ENCODE measurements at regions not wholly inside any gene's neighbourhood (a gene's known extent, or its start where the extent isn't known, plus 50 kb on each side); places are given as distances from the start of the nearest gene placed in this dataset.

DNA sequence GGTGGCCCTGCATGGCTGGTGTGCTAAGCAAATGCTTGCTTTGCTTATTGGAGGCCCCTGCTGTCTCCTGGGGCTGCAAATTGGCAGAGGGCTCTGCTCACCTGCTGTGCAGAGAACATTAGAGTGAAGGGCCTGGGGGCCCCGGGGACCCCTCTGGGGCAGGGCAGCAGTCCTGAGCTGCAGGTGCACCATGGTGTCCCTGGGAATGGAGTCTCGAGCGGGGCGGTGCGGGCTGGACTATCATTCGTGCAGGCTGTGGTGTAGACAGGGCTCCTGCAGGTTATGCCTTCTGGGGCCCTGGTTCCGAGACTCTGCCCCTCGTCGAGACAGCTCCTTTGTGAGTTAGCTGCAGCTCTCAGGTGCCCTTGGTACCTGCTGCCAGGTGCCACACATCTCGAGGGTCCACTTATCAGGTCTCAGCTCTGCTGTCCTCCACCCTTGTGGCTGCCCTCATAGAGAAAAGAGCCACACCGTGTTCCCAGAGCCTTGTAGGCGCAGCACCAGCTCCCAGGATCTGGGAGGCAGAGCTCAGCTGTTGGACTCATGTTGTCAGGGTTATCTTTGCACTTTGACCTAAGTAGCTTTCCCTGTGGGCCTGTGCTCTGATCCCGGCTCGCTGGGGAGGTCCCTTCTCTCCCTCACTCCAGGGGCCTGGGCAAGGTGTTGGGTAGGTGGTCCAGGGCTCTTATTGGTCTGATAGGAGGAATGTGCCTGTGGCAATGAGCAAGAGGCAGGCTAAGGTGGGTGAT is 58.0 kb upstream of the ZNF536 start:
- no peaks in the 10 kb centered on the region for H3K36me3 ChIP-seq
- H3K27me3 ChIP-seq (ENCODE audit: low read depth) = no peaks in the 10 kb centered on the region
- H3K9me3 ChIP-seq = no peaks in the 10 kb centered on the region
- H3K4me3 ChIP-seq = no peak overlapping the region
- DNase-seq (no peak), ATAC-seq (no peak)
- no peaks in the 10 kb centered on the region for H3K4me1 ChIP-seq
- intact Hi-C loops (cut with DNase I) = no loop called here
- no peak overlapping the region for H3K27ac ChIP-seq
- no peak for TF ChIP-seq CTCF (IDR thresholded peaks at IDR 0.05)

DNA sequence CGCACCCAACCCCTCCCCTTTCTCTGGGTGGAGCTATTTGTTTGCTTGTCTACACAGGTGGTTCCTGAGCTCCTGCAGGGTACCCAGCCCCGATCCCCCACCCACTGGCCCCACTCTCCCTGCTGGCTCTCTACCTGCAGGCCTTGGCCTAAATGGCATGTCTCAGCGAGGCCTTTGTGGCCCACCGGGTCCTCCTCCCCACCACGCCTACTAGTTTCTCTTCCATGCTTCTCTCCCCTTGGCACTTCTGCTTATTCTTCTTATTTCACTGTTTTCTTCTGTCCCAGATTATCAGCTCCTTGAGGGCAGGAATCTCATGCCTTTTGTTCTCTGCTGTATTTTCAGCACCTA is 57.4 kb upstream of the ZNF536 start:
- DNase-seq (no peak), ATAC-seq (no peak)
- no peak overlapping the region for H3K27ac ChIP-seq
- no peaks in the 10 kb centered on the region for H3K9me3 ChIP-seq
- H3K4me1 ChIP-seq = no peaks in the 10 kb centered on the region
- intact Hi-C loops (cut with DNase I) = no loop called here
- no peaks in the 10 kb centered on the region for H3K27me3 ChIP-seq (ENCODE audit: low read depth)
- TF ChIP-seq CTCF (IDR thresholded peaks at IDR 0.05) = no peak
- no peaks in the 10 kb centered on the region for H3K36me3 ChIP-seq
- no peak overlapping the region for H3K4me3 ChIP-seq

- H3K4me3 ChIP-seq = no peak overlapping the region
- intact Hi-C loops (cut with DNase I) = no loop called here
- no peaks in the 10 kb centered on the region for H3K4me1 ChIP-seq
- no peak overlapping the region for H3K27ac ChIP-seq
- no peaks in the 10 kb centered on the region for H3K36me3 ChIP-seq
- ATAC-seq = no peak
- no peaks in the 10 kb centered on the region for H3K27me3 ChIP-seq (ENCODE audit: low read depth)
- no peak for DNase-seq
- TF ChIP-seq CTCF (IDR thresholded peaks at IDR 0.05) = no peak
- H3K9me3 ChIP-seq = no peaks in the 10 kb centered on the region
Observed at GRCh38 chr19:30315159-30315558, 57.0 kb upstream of the ZNF536 start.

DNA sequence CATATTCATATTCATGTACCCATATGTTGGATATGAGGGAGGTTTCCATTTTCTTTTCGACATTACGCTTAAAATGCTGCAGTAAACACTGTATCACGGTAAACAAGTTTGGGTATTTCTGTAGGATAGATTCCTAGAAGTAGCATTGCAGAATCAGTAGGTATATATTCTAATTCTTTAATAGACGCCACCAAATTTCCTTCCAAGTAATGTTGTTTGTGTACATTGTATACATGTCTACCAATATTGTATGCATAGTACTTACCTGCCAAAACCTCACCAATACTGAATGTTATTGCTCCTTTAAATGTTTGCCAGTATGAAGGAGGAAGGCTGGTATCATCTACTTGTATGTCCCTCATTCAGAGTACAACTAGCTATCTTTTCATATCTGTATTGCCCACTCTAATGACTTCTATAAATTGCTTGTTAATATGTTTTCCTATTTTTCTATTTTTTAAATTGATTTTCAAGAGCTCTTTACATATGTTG is 56.1 kb upstream of the ZNF536 start:
- H3K36me3 ChIP-seq = no peaks in the 10 kb centered on the region
- intact Hi-C loops (cut with DNase I) = no loop called here

DNA sequence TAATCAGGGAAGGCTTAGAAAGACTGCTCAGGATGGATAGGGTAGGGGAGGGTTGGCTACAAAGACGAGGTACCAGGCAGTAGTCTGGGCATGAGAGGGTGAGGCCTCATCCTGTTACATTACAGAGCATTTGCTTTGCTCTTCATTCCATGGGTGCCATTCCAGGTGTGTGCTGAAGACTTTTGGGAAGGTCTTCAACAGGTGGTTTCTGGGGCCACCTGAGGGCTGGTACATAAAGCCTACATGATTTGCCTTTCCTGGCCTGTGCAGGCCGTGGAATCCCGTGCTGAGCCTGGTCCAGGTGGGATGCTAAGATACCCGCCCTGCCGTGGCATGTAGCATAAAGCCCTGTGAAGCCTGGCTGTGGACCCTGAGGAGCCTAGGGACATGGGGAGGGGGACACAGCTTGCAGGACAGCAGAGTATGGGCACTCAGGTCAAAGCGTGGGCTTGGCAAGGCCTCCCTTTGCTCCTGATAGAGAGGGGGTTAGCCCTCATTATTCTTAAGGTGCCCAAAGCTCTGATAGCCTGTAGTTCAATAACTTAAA is 55.6 kb upstream of the ZNF536 start:
- Histone ChIP-seq H3K27ac (no peak overlapping the region), H3K4me3 (no peak overlapping the region), H3K4me1 (no peaks in the 10 kb centered on the region), H3K9me3 (no peaks in the 10 kb centered on the region), H3K27me3 (ENCODE audit: low read depth) (no peaks in the 10 kb centered on the region), H3K36me3 (no peaks in the 10 kb centered on the region)
- no peak for ATAC-seq
- TF ChIP-seq CTCF (IDR thresholded peaks at IDR 0.05) = no peak
- intact Hi-C loops (cut with DNase I) = no loop called here
- DNase-seq = no peak

More for the DNA sequence above, 56.1 kb upstream of the ZNF536 start:
- H3K27me3 ChIP-seq (ENCODE audit: low read depth) = no peaks in the 10 kb centered on the region
- H3K27ac ChIP-seq = no peak overlapping the region
- no peak for TF ChIP-seq CTCF (IDR thresholded peaks at IDR 0.05)
- DNase-seq (no peak), ATAC-seq (no peak)
- H3K9me3 ChIP-seq = no peaks in the 10 kb centered on the region
- H3K4me3 ChIP-seq = no peak overlapping the region
- H3K4me1 ChIP-seq = no peaks in the 10 kb centered on the region

Measured in lower lobe of right lung (tissue), 2 donors.